ENCODE measurements at regions not wholly inside any gene's neighbourhood (a gene's known extent, or its start where the extent isn't known, plus 50 kb on each side); places are given as distances from the start of the nearest gene placed in this dataset.

- H2BK120ac ChIP-seq (ENCODE audit: low read depth, low read length) = no peak overlapping the region
- dilution Hi-C loops (cut with HindIII; ENCODE audit: low sequenced_read_pairs, unreplicated experiment) (no loop called here), in situ Hi-C loops (cut with MboI; ENCODE audit: low sequenced_read_pairs) (no loop called here), intact Hi-C loops (cut with micrococcal nuclease) (no loop called here)
- DNase-seq (no peak), ATAC-seq (ENCODE audit: low read depth) (no peak)
- no peak overlapping the region for H3K23ac ChIP-seq (ENCODE audit: low read depth, low read length)
- no peak overlapping the region for H2BK5ac ChIP-seq (ENCODE audit: low read depth, low read length, poor library complexity, severe bottlenecking)
- no peaks in the 10 kb centered on the region for H3K79me1 ChIP-seq (ENCODE audit: low read depth in 1 of 2, low read length in 2 of 2)
- no peaks in the 10 kb centered on the region for H3K36me3 ChIP-seq (ENCODE audit: control insufficient read depth, insufficient read depth, low read length)
- TF ChIP-seq MXI1 (IDR thresholded peaks at IDR 0.05; ENCODE audit: borderline replicate concordance, low read depth, low read length) = no peak
- no peak for TF ChIP-seq CTCF (conservative IDR thresholded peaks at IDR 0.05; ENCODE audit: low read depth, low read length)
- no peak for TF ChIP-seq MAFK (IDR thresholded peaks at IDR 0.05; ENCODE audit: low read depth, low read length)
- TF ChIP-seq NFE2L2 (IDR thresholded peaks at IDR 0.05; ENCODE audit: low read depth, low read length) = no peak
- no peak for TF ChIP-seq CEBPB (IDR thresholded peaks at IDR 0.05; ENCODE audit: low read depth, low read length)
- TF ChIP-seq CHD1 (IDR thresholded peaks at IDR 0.05; ENCODE audit: low read depth, low read length) = no peak
- TF ChIP-seq POLR2A (IDR thresholded peaks at IDR 0.05; ENCODE audit: low read depth, low read length) = no peak
- no peak for TF ChIP-seq USF2 (IDR thresholded peaks at IDR 0.05; ENCODE audit: low read depth, low read length)
- TF ChIP-seq SMC3 (IDR thresholded peaks at IDR 0.05; ENCODE audit: low read depth, low read length) = no peak
- no peak for TF ChIP-seq MAZ (IDR thresholded peaks at IDR 0.05; ENCODE audit: borderline replicate concordance, low read depth, low read length)
- no peak for TF ChIP-seq FOS (IDR thresholded peaks at IDR 0.05; ENCODE audit: low read depth, low read length)
- no peak for TF ChIP-seq ELK1 (IDR thresholded peaks at IDR 0.05; ENCODE audit: borderline replicate concordance, low read depth, low read length)
- no peak for TF ChIP-seq BHLHE40 (IDR thresholded peaks at IDR 0.05; ENCODE audit: low read depth, low read length)
- no peak for TF ChIP-seq RCOR1 (IDR thresholded peaks at IDR 0.05; ENCODE audit: insufficient replicate concordance, low read length)
- no peak for TF ChIP-seq RFX5 (IDR thresholded peaks at IDR 0.05; ENCODE audit: low read depth, low read length)
- no peak for TF ChIP-seq RAD21 (IDR thresholded peaks at IDR 0.05; ENCODE audit: low read length)
- H3K27ac ChIP-seq (ENCODE audit: insufficient read depth, low read length) = no peak overlapping the region
- no peak overlapping the region for H3K4ac ChIP-seq (ENCODE audit: low read depth, low read length)
- no peak overlapping the region for H2BK20ac ChIP-seq (ENCODE audit: low read depth, low read length)
- no peaks in the 10 kb centered on the region for H3K27me3 ChIP-seq (ENCODE audit: control insufficient read depth, insufficient read depth, low read length)
- BruUV-seq (replicated peaks) = no TSS peak
- H2BK15ac ChIP-seq (ENCODE audit: low read depth, low read length) = no peak overlapping the region
- no peak overlapping the region for H3K4me3 ChIP-seq (ENCODE audit: insufficient read depth, low read depth, low read length)
- H4K5ac ChIP-seq (ENCODE audit: low read depth, low read length) = no peak overlapping the region
- H2AFZ ChIP-seq (replicated peaks; ENCODE audit: low read length, poor library complexity) = no peak overlapping the region
- no peaks in the 10 kb centered on the region for H4K20me1 ChIP-seq (ENCODE audit: insufficient read depth, low read length)
- no peak overlapping the region for H3K4me2 ChIP-seq (ENCODE audit: low read depth, low read length)
- POLR2A ChIA-PET (ENCODE audit: unreplicated experiment) = no interaction called here
- H4K8ac ChIP-seq (ENCODE audit: low read depth in 2 of 2, low read length in 2 of 2) = no peak overlapping the region
- H2AK9ac ChIP-seq (replicated peaks; ENCODE audit: low read depth, low read length, poor library complexity) = no peak overlapping the region
- no peak overlapping the region for H3K56ac ChIP-seq (ENCODE audit: extremely low read depth, insufficient read depth, low read length)
- H3K9me3 ChIP-seq (ENCODE audit: control insufficient read depth, insufficient read depth, low read length) = no peaks in the 10 kb centered on the region
- H3K4me1 ChIP-seq (ENCODE audit: control insufficient read depth, insufficient read depth, low read length) = no peaks in the 10 kb centered on the region
- no peaks in the 10 kb centered on the region for H3K9me1 ChIP-seq (ENCODE audit: insufficient read depth, low read length)
- H3K14ac ChIP-seq (replicated peaks; ENCODE audit: low read depth, low read length) = no peak overlapping the region
- no peak overlapping the region for H4K91ac ChIP-seq (ENCODE audit: insufficient read depth, low read depth, low read length)
- H2AK5ac ChIP-seq (ENCODE audit: low read depth, low read length) = no peak overlapping the region
- H3K18ac ChIP-seq (ENCODE audit: low read depth, low read length) = no peak overlapping the region
- CTCF ChIA-PET = no interaction called here
- H3K9ac ChIP-seq (ENCODE audit: low read depth, low read length) = no peak overlapping the region
Observed at GRCh38 chr4:138588501-138588900, 346.4 kb upstream of the SLC7A11 start.
